ENCODE measurements at regions not wholly inside any gene's neighbourhood (a gene's known extent, or its start where the extent isn't known, plus 50 kb on each side); places are given as distances from the start of the nearest gene placed in this dataset.

- Mint-ChIP-seq H3K27ac (no peak overlapping the region), H3K27me3 (peaks cover 12% of the 10 kb centered on the region), H3K4me1 (no peaks in the 10 kb centered on the region), H3K4me3 (no peak overlapping the region), H3K9me3 (ENCODE audit: insufficient read depth) (peaks cover 3% of the 10 kb centered on the region)
- no peak for DNase-seq
- H4K20me1 ChIP-seq (ENCODE audit: control insufficient read depth, insufficient read depth, low read length, poor library complexity, severe bottlenecking) = no peaks in the 10 kb centered on the region
- CTCF ChIA-PET = no interaction called here
- H3K27me3 ChIP-seq (replicated peaks in 1 of 4; ENCODE audit: control extremely low read depth in 1 of 4, control insufficient read depth in 3 of 4, insufficient read depth in 4 of 4, low read length in 3 of 4) = peaks cover 0 to 2% (median 0%) of the 10 kb centered on the region in 4 experiments
- H3K4me1 ChIP-seq (ENCODE audit: control insufficient read depth in 2 of 2, insufficient read depth in 2 of 2, low read length in 2 of 2) = no peaks in the 10 kb centered on the region
- peaks cover 0 to 4% (median 0%) of the 10 kb centered on the region in 3 donors for H3K9me3 ChIP-seq (ENCODE audit: control extremely low read depth in 1 of 3, control insufficient read depth in 2 of 3, insufficient read depth in 1 of 3, low read length in 2 of 3)
- H3K27ac ChIP-seq (ENCODE audit: low read length in 2 of 2) = no peak overlapping the region
- TF ChIP-seq EZH2 (IDR thresholded peaks at IDR 0.05; ENCODE audit: borderline replicate concordance, insufficient read depth, low read depth, low read length, poor library complexity, severe bottlenecking) = no peak
- TF ChIP-seq CTCF (IDR thresholded peaks at IDR 0.05) = no peak
- WGBS (ENCODE audit: insufficient coverage) = 84% methylated on average over 5 of the region's 5 CpGs
- H3K4me3 ChIP-seq (ENCODE audit: control extremely low read depth in 1 of 5, extremely low read depth in 1 of 5, insufficient read depth in 1 of 5, low read depth in 2 of 5, low read length in 4 of 5) = no peak overlapping the region
- no peaks in the 10 kb centered on the region for H3K79me2 ChIP-seq (ENCODE audit: control insufficient read depth, insufficient read depth, low read length)
- no peaks in the 10 kb centered on the region for H3K36me3 ChIP-seq (replicated peaks in 1 of 2; ENCODE audit: control extremely low read depth in 1 of 2, control insufficient read depth in 1 of 2, extremely low read depth in 1 of 2, insufficient read depth in 2 of 2, low read length in 1 of 2)
- intact Hi-C loops (cut with micrococcal nuclease) = no loop called here
- no peak overlapping the region for H2AFZ ChIP-seq (ENCODE audit: insufficient read depth, low read depth, low read length, poor library complexity, severe bottlenecking)
- POLR2A ChIA-PET = no interaction called here
- no peak overlapping the region for H3K4me2 ChIP-seq (replicated peaks; ENCODE audit: low read depth, low read length, poor library complexity, severe bottlenecking)
- ATAC-seq (ENCODE audit: low read depth) = no peak
- no peak overlapping the region for H3K9ac ChIP-seq (ENCODE audit: low read length)
These were observed 273.3 kb downstream of the GLI2 start for GRCh38 chr2:121008975-121009374.

GRCh38 chr2:121010998-121011397 is 274.0 kb downstream of the TFCP2L1 start:
- ChIA-PET POLR2A (no interaction called here), CTCF (no interaction called here)
- Histone ChIP-seq H3K4me3 (ENCODE audit: control extremely low read depth in 1 of 5, extremely low read depth in 1 of 5, insufficient read depth in 1 of 5, low read depth in 2 of 5, low read length in 4 of 5) (no peak overlapping the region), H3K9me3 (ENCODE audit: control extremely low read depth in 1 of 3, control insufficient read depth in 2 of 3, insufficient read depth in 1 of 3, low read length in 2 of 3) (peaks cover 0 to 3% (median 0%) of the 10 kb centered on the region in 3 donors), H2AFZ (ENCODE audit: insufficient read depth, low read depth, low read length, poor library complexity, severe bottlenecking) (no peak overlapping the region), H3K9ac (ENCODE audit: low read length) (no peak overlapping the region), H3K4me1 (ENCODE audit: control insufficient read depth in 2 of 2, insufficient read depth in 2 of 2, low read length in 2 of 2) (no peaks in the 10 kb centered on the region), H4K20me1 (ENCODE audit: control insufficient read depth, insufficient read depth, low read length, poor library complexity, severe bottlenecking) (no peaks in the 10 kb centered on the region), H3K36me3 (replicated peaks in 1 of 2; ENCODE audit: control extremely low read depth in 1 of 2, control insufficient read depth in 1 of 2, extremely low read depth in 1 of 2, insufficient read depth in 2 of 2, low read length in 1 of 2) (no peaks in the 10 kb centered on the region), H3K4me2 (replicated peaks; ENCODE audit: low read depth, low read length, poor library complexity, severe bottlenecking) (no peak overlapping the region), H3K79me2 (ENCODE audit: control insufficient read depth, insufficient read depth, low read length) (no peaks in the 10 kb centered on the region), H3K27me3 (replicated peaks in 1 of 4; ENCODE audit: control extremely low read depth in 1 of 4, control insufficient read depth in 3 of 4, insufficient read depth in 4 of 4, low read length in 3 of 4) (peaks cover 0 to 2% (median 0%) of the 10 kb centered on the region in 4 experiments), H3K27ac (ENCODE audit: low read length in 2 of 2) (no peak overlapping the region)
- Mint-ChIP-seq H3K27ac (no peak overlapping the region), H3K4me1 (no peaks in the 10 kb centered on the region), H3K9me3 (ENCODE audit: insufficient read depth) (peaks cover 3% of the 10 kb centered on the region), H3K4me3 (no peak overlapping the region), H3K27me3 (peaks cover 6% of the 10 kb centered on the region)
- intact Hi-C loops (cut with micrococcal nuclease) = no loop called here
- TF ChIP-seq EZH2 (IDR thresholded peaks at IDR 0.05; ENCODE audit: borderline replicate concordance, insufficient read depth, low read depth, low read length, poor library complexity, severe bottlenecking) (no peak), CTCF (IDR thresholded peaks at IDR 0.05) (no peak)
- ATAC-seq (ENCODE audit: low read depth) (no peak), DNase-seq (no peak)

All from B cell (primary cell).